ENCODE measurements at regions not wholly inside any gene's neighbourhood (a gene's known extent, or its start where the extent isn't known, plus 50 kb on each side); places are given as distances from the start of the nearest gene placed in this dataset.
"Not testable (repeated sequence)": the region's sequence is repeated elsewhere in the genome, so short reads cannot be mapped to it uniquely, and the experiment has no call there.

GRCh38 chr5:1718669-1719068 is 81.0 kb downstream of the MRPL36 start:
- CTCF ChIA-PET, result no interaction called here
- POLR2A ChIA-PET, result no interaction called here
- TF ChIP-seq HDGF (IDR thresholded peaks at IDR 0.05; ENCODE audit: borderline replicate concordance) (no peak), ARNT (IDR thresholded peaks at IDR 0.05) (no peak), ZNF384 (IDR thresholded peaks at IDR 0.05) (no peak), BHLHE40 (IDR thresholded peaks at IDR 0.05; ENCODE audit: borderline replicate concordance) (no peak), FOXM1 (IDR thresholded peaks at IDR 0.05; ENCODE audit: borderline replicate concordance) (no peak), SUZ12 (IDR thresholded peaks at IDR 0.05) (no peak), NFRKB (IDR thresholded peaks at IDR 0.05) (no peak), FOXK2 (IDR thresholded peaks at IDR 0.05) (no peak), SP1 (IDR thresholded peaks at IDR 0.05) (no peak)
- DNase-seq (ENCODE audit: extremely low spot score), result no peak

- CTCF ChIA-PET; POLR2A ChIA-PET; DNase-seq (ENCODE audit: extremely low spot score): not testable (repeated sequence)
Observed at GRCh38 chr5:1710091-1710490, 89.5 kb downstream of the MRPL36 start.

GRCh38 chr5:1709171-1709803 is 90.3 kb downstream of the MRPL36 start:
- CTCF ChIA-PET, result no interaction called here
- POLR2A ChIA-PET, result no interaction called here
- DNase-seq (ENCODE audit: extremely low spot score), result no peak
- TF ChIP-seq ELF4 (IDR thresholded peaks at IDR 0.05) (no peak), FOXM1 (IDR thresholded peaks at IDR 0.05; ENCODE audit: borderline replicate concordance) (no peak), L3MBTL2 (conservative IDR thresholded peaks at IDR 0.05) (no peak), CTBP1 (IDR thresholded peaks at IDR 0.05; ENCODE audit: borderline replicate concordance) (no peak), FOXA1 (IDR thresholded peaks at IDR 0.05) (no peak), NFRKB (IDR thresholded peaks at IDR 0.05) (no peak), LEF1 (IDR thresholded peaks at IDR 0.05; ENCODE audit: borderline replicate concordance) (no peak), HDGF (IDR thresholded peaks at IDR 0.05; ENCODE audit: borderline replicate concordance) (no peak), FOXK2 (IDR thresholded peaks at IDR 0.05) (no peak), TARDBP (IDR thresholded peaks at IDR 0.05) (no peak), SP1 (IDR thresholded peaks at IDR 0.05) (no peak), PKNOX1 (IDR thresholded peaks at IDR 0.05) (no peak), SUZ12 (IDR thresholded peaks at IDR 0.05) (no peak)

- no peak for DNase-seq (ENCODE audit: extremely low spot score)
- ChIA-PET CTCF (no interaction called here), POLR2A (no interaction called here)
Observed at GRCh38 chr5:1708592-1709141, 91.0 kb downstream of the MRPL36 start.

GRCh38 chr5:1707467-1707866 is 92.2 kb downstream of the MRPL36 start:
- TF ChIP-seq FOXK2 (IDR thresholded peaks at IDR 0.05), result no peak
- TF ChIP-seq CTBP1 (IDR thresholded peaks at IDR 0.05; ENCODE audit: borderline replicate concordance), result no peak
- TF ChIP-seq ARNT (IDR thresholded peaks at IDR 0.05), result no peak
- TF ChIP-seq TARDBP (IDR thresholded peaks at IDR 0.05), result no peak
- TF ChIP-seq FOXA1 (IDR thresholded peaks at IDR 0.05), result no peak
- no peak for DNase-seq (ENCODE audit: extremely low spot score)
- CTCF ChIA-PET, result no interaction called here
- POLR2A ChIA-PET, result no interaction called here

More at GRCh38 chr5:1708592-1709141, 91.0 kb downstream of the MRPL36 start:
- TF ChIP-seq L3MBTL2 (conservative IDR thresholded peaks at IDR 0.05), result no peak
- no peak for TF ChIP-seq PKNOX1 (IDR thresholded peaks at IDR 0.05)
- no peak for TF ChIP-seq ELF4 (IDR thresholded peaks at IDR 0.05)
- TF ChIP-seq ZNF384 (IDR thresholded peaks at IDR 0.05), result no peak
- no peak for TF ChIP-seq TARDBP (IDR thresholded peaks at IDR 0.05)
- no peak for TF ChIP-seq FOXM1 (IDR thresholded peaks at IDR 0.05; ENCODE audit: borderline replicate concordance)
- TF ChIP-seq FOXA1 (IDR thresholded peaks at IDR 0.05), result no peak
- TF ChIP-seq BHLHE40 (IDR thresholded peaks at IDR 0.05; ENCODE audit: borderline replicate concordance), result no peak
- no peak for TF ChIP-seq SP1 (IDR thresholded peaks at IDR 0.05)
- no peak for TF ChIP-seq CTBP1 (IDR thresholded peaks at IDR 0.05; ENCODE audit: borderline replicate concordance)
- TF ChIP-seq FOXK2 (IDR thresholded peaks at IDR 0.05), result no peak
- TF ChIP-seq LEF1 (IDR thresholded peaks at IDR 0.05; ENCODE audit: borderline replicate concordance), result no peak
- no peak for TF ChIP-seq HDGF (IDR thresholded peaks at IDR 0.05; ENCODE audit: borderline replicate concordance)
- no peak for TF ChIP-seq SUZ12 (IDR thresholded peaks at IDR 0.05)
- no peak for TF ChIP-seq ARNT (IDR thresholded peaks at IDR 0.05)
- TF ChIP-seq NFRKB (IDR thresholded peaks at IDR 0.05), result no peak

- ChIA-PET CTCF (no interaction called here), POLR2A (no interaction called here)
- DNase-seq (ENCODE audit: extremely low spot score), result no peak
- no peak for TF ChIP-seq SP1 (IDR thresholded peaks at IDR 0.05)
- no peak for TF ChIP-seq ELF4 (IDR thresholded peaks at IDR 0.05)
- TF ChIP-seq HDGF (IDR thresholded peaks at IDR 0.05; ENCODE audit: borderline replicate concordance), result no peak
- TF ChIP-seq PKNOX1 (IDR thresholded peaks at IDR 0.05), result no peak
- no peak for TF ChIP-seq FOXK2 (IDR thresholded peaks at IDR 0.05)
- TF ChIP-seq ZNF384 (IDR thresholded peaks at IDR 0.05), result no peak
- TF ChIP-seq BHLHE40 (IDR thresholded peaks at IDR 0.05; ENCODE audit: borderline replicate concordance), result no peak
- no peak for TF ChIP-seq TARDBP (IDR thresholded peaks at IDR 0.05)
- no peak for TF ChIP-seq FOXM1 (IDR thresholded peaks at IDR 0.05; ENCODE audit: borderline replicate concordance)
- no peak for TF ChIP-seq SUZ12 (IDR thresholded peaks at IDR 0.05)
- no peak for TF ChIP-seq FOXA1 (IDR thresholded peaks at IDR 0.05)
Observed at GRCh38 chr5:1706428-1706827, 93.2 kb downstream of the MRPL36 start.
